Mesendoderm (in vitro differentiated cells): ENCODE measurements at regions not wholly inside any gene's neighbourhood (a gene's known extent, or its start where the extent isn't known, plus 50 kb on each side); places are given as distances from the start of the nearest gene placed in this dataset.

Experiments used
- DNase-seq: peaks from one replicate; pipeline ENCODE4 v3.0.0; 2013
- H2AK5ac ChIP-seq: 2 replicates; pipeline ENCODE4 v1.6.1; 2013; ENCODE audit warnings: low read length, inconsistent platforms
- H2BK120ac ChIP-seq: 2 replicates; pipeline ENCODE4 v1.6.1; 2013; ENCODE audit warnings: low read depth, mild to moderate bottlenecking, low read length, moderate library complexity, mixed read lengths
- H2BK15ac ChIP-seq: replicated peaks from 2 replicates; pipeline ENCODE4 v1.6.1; 2013; ENCODE audit warnings: low read depth, mild to moderate bottlenecking, moderate library complexity
- H2BK5ac ChIP-seq: 2 replicates; pipeline ENCODE4 v1.6.1; 2013; ENCODE audit warnings: low read length, inconsistent platforms
- H3K18ac ChIP-seq: 2 replicates; pipeline ENCODE4 v1.6.1; 2013; ENCODE audit warnings: mild to moderate bottlenecking, low read length, mixed read lengths
- H3K23ac ChIP-seq: one replicate; pipeline ENCODE4 v1.6.1; 2013; ENCODE audit warnings: low read length
- H3K27ac ChIP-seq: 2 replicates; pipeline ENCODE4 v1.5.1; 2013; ENCODE audit warnings: low read depth, mild to moderate bottlenecking, inconsistent platforms, low read length, moderate library complexity
- H3K27me3 ChIP-seq: 2 replicates; pipeline ENCODE4 v1.6.1; 2013; ENCODE audit warnings: low read length, control low read depth, mild to moderate bottlenecking, inconsistent platforms; ENCODE audit not compliant: insufficient read depth, poor library complexity
- H3K36me3 ChIP-seq: 2 replicates; pipeline ENCODE4 v1.6.1; 2013; ENCODE audit warnings: low read length, inconsistent platforms; ENCODE audit not compliant: control insufficient read depth, insufficient read depth
- H3K4ac ChIP-seq: one replicate; pipeline ENCODE4 v1.6.1; 2013; ENCODE audit warnings: low read depth, mild to moderate bottlenecking, low read length, moderate library complexity
- H3K4me1 ChIP-seq: 2 replicates; pipeline ENCODE4 v1.6.1; 2013; ENCODE audit warnings: low read depth, low read length, inconsistent platforms; ENCODE audit not compliant: control insufficient read depth
- H3K4me2 ChIP-seq: 2 replicates; pipeline ENCODE4 v1.6.1; 2013; ENCODE audit warnings: low read length
- H3K4me3 ChIP-seq: 2 replicates; pipeline ENCODE4 v1.5.1; 2013; ENCODE audit warnings: mild to moderate bottlenecking, low read length
- H3K56ac ChIP-seq: one replicate; pipeline ENCODE4 v1.6.1; 2013; ENCODE audit warnings: low read length
- H3K79me1 ChIP-seq: 2 replicates; pipeline ENCODE4 v1.6.1; 2013; ENCODE audit warnings: low read length, inconsistent platforms
- H3K79me2 ChIP-seq: 2 replicates; pipeline ENCODE4 v1.6.1; 2013; ENCODE audit warnings: mild to moderate bottlenecking, low read length; ENCODE audit not compliant: control insufficient read depth, insufficient read depth
- H3K9ac ChIP-seq: 2 replicates; pipeline ENCODE4 v1.6.1; 2013; ENCODE audit warnings: low read length, inconsistent platforms
- H4K5ac ChIP-seq: one replicate; pipeline ENCODE4 v1.6.1; 2013; ENCODE audit warnings: low read length
- H4K8ac ChIP-seq: one replicate; pipeline ENCODE4 v1.6.1; 2013; ENCODE audit warnings: low read depth, mild to moderate bottlenecking, control low read depth, low read length, moderate library complexity
- WGBS: extraction: QIAGEN DNeasy Blood & Tissue Kit; methylation state at CpG from one replicate; pipeline ENCODE4 v1.1.7; 2013; ENCODE audit warnings: low lambda C conversion rate, missing lambda C conversion rate; ENCODE audit not compliant: insufficient coverage; ENCODE audit errors: extremely low coverage; 5-methylcytosine and 5-hydroxymethylcytosine counted together

DNA sequence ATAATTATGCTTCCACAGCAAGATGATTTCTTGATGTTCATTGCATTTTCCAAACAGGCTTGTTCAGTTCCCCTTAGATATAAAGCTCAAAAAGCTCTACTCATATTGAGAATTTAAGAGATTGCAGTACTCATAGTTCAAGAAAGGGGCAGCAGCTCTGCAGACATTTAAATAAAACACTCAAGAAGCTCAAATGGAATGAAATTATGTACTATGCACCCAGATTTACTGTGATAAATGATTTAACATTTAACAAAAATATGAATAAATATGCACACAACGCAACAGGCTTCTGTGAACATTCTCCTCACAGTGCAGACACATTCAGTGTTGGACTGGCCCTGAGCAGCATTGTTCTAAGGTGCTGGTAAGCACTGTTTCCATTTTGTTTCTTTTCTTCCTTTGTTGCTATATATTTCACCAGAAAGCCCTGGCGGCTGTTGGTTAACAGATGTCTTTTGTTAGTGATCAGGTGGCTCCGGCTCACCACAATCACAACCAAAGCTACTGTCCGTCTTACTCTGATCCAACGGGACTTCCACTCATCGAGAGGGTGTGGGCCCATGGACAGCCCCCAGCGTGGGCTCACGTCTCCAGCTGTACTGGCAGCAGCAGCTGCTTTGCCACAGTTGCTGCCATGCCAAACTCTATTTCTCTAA, 1440.3 kb downstream of the NCAM2 start:
- Histone ChIP-seq H2BK120ac (no peak overlapping the region), H2BK5ac (no peak overlapping the region), H4K5ac (no peak overlapping the region), H3K4me1 (no peaks in the 10 kb centered on the region), H3K4me2 (no peak overlapping the region), H3K9ac (no peak overlapping the region), H2AK5ac (no peak overlapping the region), H3K56ac (no peak overlapping the region), H3K79me2 (no peaks in the 10 kb centered on the region), H4K8ac (no peak overlapping the region), H3K36me3 (no peaks in the 10 kb centered on the region), H3K79me1 (no peaks in the 10 kb centered on the region), H3K4ac (no peak overlapping the region), H3K23ac (no peak overlapping the region), H3K27me3 (no peaks in the 10 kb centered on the region), H3K4me3 (no peak overlapping the region), H3K27ac (no peak overlapping the region), H3K18ac (no peak overlapping the region), H2BK15ac (no peak overlapping the region)
- no peak for DNase-seq
- WGBS, result no CpG with 5 or more reads among the region's 8 CpGs

DNA sequence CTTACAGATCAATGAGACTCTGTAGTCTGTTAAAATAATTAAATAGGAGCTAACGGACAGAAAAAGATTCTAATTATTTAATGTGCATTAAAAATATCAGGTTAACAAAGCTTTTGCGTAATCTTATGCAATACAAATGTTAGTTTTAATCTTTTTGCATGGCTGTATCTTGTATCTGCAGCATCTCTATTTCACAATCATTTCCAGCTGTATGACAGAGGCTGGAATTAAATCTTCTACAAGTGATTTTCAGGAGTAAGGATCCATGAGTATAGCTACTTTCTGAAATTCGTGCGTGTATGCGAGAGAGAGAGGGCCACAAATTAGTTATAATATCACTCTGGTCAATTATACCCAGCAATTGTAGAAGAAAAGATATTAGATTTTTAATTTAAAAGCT, 1446.8 kb downstream of the NCAM2 start:
- H3K18ac ChIP-seq, result no peak overlapping the region
- H4K8ac ChIP-seq, result no peak overlapping the region
- no peaks in the 10 kb centered on the region for H3K79me2 ChIP-seq
- H3K4me1 ChIP-seq, result no peaks in the 10 kb centered on the region
- H3K36me3 ChIP-seq, result no peaks in the 10 kb centered on the region
- no CpG with 5 or more reads among the region's 5 CpGs for WGBS
- H3K4me2 ChIP-seq, result no peak overlapping the region
- H3K79me1 ChIP-seq, result no peaks in the 10 kb centered on the region
- no peak overlapping the region for H2AK5ac ChIP-seq
- H3K4me3 ChIP-seq, result no peak overlapping the region
- H3K4ac ChIP-seq, result no peak overlapping the region
- H3K9ac ChIP-seq, result no peak overlapping the region
- no peaks in the 10 kb centered on the region for H3K27me3 ChIP-seq
- H4K5ac ChIP-seq, result no peak overlapping the region
- no peak overlapping the region for H2BK120ac ChIP-seq
- no peak overlapping the region for H3K27ac ChIP-seq
- H2BK5ac ChIP-seq, result no peak overlapping the region
- no peak overlapping the region for H2BK15ac ChIP-seq
- no peak overlapping the region for H3K56ac ChIP-seq
- H3K23ac ChIP-seq, result no peak overlapping the region
- DNase-seq, result no peak

DNA sequence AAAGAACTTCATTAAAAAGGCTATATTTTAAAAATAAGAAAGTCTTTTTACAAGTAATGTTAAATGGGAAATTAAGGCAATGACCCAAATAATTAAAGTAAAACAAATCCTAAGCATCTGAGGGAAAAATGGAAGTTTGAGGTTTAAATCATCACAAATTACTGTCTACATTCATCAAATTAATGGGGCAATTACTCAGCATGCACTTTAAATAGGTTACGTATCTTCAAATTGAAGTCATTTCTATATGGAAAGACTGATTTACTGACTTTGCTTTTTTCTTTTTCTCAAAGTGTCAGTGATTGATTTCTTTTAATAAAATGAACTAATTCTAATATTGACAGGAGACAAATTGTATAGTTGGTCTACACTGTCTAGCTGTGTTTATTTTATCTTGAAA, 1452.3 kb downstream of the NCAM2 start:
- no peak overlapping the region for H3K4me3 ChIP-seq
- no peak overlapping the region for H4K5ac ChIP-seq
- H2BK15ac ChIP-seq, result no peak overlapping the region
- H3K9ac ChIP-seq, result no peak overlapping the region
- no peaks in the 10 kb centered on the region for H3K36me3 ChIP-seq
- H3K56ac ChIP-seq, result no peak overlapping the region
- H3K4ac ChIP-seq, result no peak overlapping the region
- H3K18ac ChIP-seq, result no peak overlapping the region
- no peak overlapping the region for H2AK5ac ChIP-seq
- H3K4me1 ChIP-seq, result no peaks in the 10 kb centered on the region
- no peaks in the 10 kb centered on the region for H3K27me3 ChIP-seq
- H2BK120ac ChIP-seq, result no peak overlapping the region
- H4K8ac ChIP-seq, result no peak overlapping the region
- H3K4me2 ChIP-seq, result no peak overlapping the region
- H3K27ac ChIP-seq, result no peak overlapping the region
- H3K79me1 ChIP-seq, result no peaks in the 10 kb centered on the region
- DNase-seq, result no peak
- H3K79me2 ChIP-seq, result no peaks in the 10 kb centered on the region
- no peak overlapping the region for H2BK5ac ChIP-seq
- no peak overlapping the region for H3K23ac ChIP-seq
- no CpG with 5 or more reads among the region's 1 CpG for WGBS

DNA sequence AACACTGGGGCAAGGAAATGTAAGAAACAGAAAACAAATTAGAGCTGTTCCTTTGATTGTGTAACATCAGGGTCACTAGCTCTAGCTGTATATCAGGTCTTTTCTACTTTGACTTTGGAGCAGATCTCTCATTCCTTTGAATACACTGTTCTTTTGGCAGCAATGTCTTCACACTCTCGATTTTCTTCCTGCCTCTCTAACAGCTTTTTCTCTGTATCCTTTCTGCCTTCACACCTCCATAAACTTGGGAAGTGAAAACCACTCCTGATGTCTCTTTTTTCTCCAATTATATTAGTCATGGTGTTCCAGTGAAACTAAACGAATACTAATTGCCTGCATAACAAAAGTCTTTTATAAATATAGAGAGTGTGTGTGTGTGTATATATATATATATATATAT, 1458.0 kb downstream of the NCAM2 start:
- no peak overlapping the region for H2BK15ac ChIP-seq
- H3K9ac ChIP-seq, result no peak overlapping the region
- H3K27me3 ChIP-seq, result no peaks in the 10 kb centered on the region
- no peak overlapping the region for H3K27ac ChIP-seq
- no peak overlapping the region for H2BK120ac ChIP-seq
- no peaks in the 10 kb centered on the region for H3K36me3 ChIP-seq
- H3K4ac ChIP-seq, result no peak overlapping the region
- H3K56ac ChIP-seq, result no peak overlapping the region
- no peak overlapping the region for H2AK5ac ChIP-seq
- H3K4me3 ChIP-seq, result no peak overlapping the region
- WGBS, result no CpG with 5 or more reads among the region's 2 CpGs
- no peak overlapping the region for H3K4me2 ChIP-seq
- no peaks in the 10 kb centered on the region for H3K4me1 ChIP-seq
- no peak overlapping the region for H4K5ac ChIP-seq
- H4K8ac ChIP-seq, result no peak overlapping the region
- H2BK5ac ChIP-seq, result no peak overlapping the region
- no peaks in the 10 kb centered on the region for H3K79me2 ChIP-seq
- no peak overlapping the region for H3K23ac ChIP-seq
- H3K79me1 ChIP-seq, result no peaks in the 10 kb centered on the region
- DNase-seq, result no peak
- H3K18ac ChIP-seq, result no peak overlapping the region

DNA sequence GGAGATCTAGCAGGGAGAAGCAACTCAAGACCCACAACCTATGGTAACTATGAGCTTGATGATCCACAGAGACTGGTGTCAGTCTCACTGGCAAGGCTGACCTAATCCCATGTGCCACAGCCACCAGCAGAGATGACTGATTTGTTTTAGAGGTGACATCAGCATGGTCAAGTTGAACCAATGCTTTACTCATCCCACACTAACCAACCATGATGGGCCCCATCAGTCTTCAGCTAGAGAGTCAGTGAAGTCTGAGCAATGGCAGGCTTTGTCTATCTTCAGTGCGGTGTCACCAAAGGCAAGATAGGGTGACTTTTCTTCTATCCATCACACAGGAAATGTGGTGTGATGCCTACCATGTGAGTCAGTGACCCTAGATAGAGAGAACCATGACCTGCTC, 1470.7 kb downstream of the NCAM2 start:
- H3K4me1 ChIP-seq, result no peaks in the 10 kb centered on the region
- H2BK15ac ChIP-seq, result no peak overlapping the region
- no peak overlapping the region for H3K23ac ChIP-seq
- no peak overlapping the region for H4K8ac ChIP-seq
- no peak overlapping the region for H3K9ac ChIP-seq
- no peaks in the 10 kb centered on the region for H3K79me1 ChIP-seq
- H2BK5ac ChIP-seq, result no peak overlapping the region
- no peak overlapping the region for H3K18ac ChIP-seq
- WGBS, result no CpG with 5 or more reads among the region's 1 CpG
- no peak for DNase-seq
- no peaks in the 10 kb centered on the region for H3K36me3 ChIP-seq
- H3K4me2 ChIP-seq, result no peak overlapping the region
- no peak overlapping the region for H3K27ac ChIP-seq
- no peak overlapping the region for H3K56ac ChIP-seq
- no peak overlapping the region for H3K4me3 ChIP-seq
- H4K5ac ChIP-seq, result no peak overlapping the region
- no peaks in the 10 kb centered on the region for H3K27me3 ChIP-seq
- H3K79me2 ChIP-seq, result no peaks in the 10 kb centered on the region
- no peak overlapping the region for H2BK120ac ChIP-seq
- H2AK5ac ChIP-seq, result no peak overlapping the region
- H3K4ac ChIP-seq, result no peak overlapping the region

DNA sequence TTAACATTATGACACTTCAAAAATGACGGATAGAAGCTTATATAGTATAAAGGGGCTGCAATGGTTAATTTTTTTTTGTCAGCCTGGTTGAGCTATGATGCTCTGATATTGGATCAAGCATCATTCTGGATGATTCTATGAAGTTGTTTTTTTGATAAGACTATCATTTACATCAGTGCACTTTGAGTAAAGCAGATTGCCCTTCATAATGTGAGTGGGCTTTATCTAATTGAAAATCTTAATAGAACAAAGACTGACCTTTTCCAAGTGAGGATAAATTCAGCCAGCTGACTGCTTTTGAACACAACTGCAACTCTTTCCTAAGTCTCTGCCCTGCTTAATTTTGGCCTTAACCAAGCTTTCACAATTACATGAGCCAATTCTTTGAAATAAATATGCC, 1476.2 kb downstream of the NCAM2 start:
- no peak overlapping the region for H3K4me3 ChIP-seq
- no peak overlapping the region for H3K23ac ChIP-seq
- H3K18ac ChIP-seq, result no peak overlapping the region
- no peak overlapping the region for H2BK5ac ChIP-seq
- H4K5ac ChIP-seq, result no peak overlapping the region
- H3K79me1 ChIP-seq, result no peaks in the 10 kb centered on the region
- H3K27ac ChIP-seq, result no peak overlapping the region
- H3K56ac ChIP-seq, result no peak overlapping the region
- no peak overlapping the region for H2AK5ac ChIP-seq
- H3K27me3 ChIP-seq, result no peaks in the 10 kb centered on the region
- H3K36me3 ChIP-seq, result no peaks in the 10 kb centered on the region
- no peaks in the 10 kb centered on the region for H3K79me2 ChIP-seq
- no peak overlapping the region for H2BK15ac ChIP-seq
- H4K8ac ChIP-seq, result no peak overlapping the region
- H3K9ac ChIP-seq, result no peak overlapping the region
- WGBS, result no CpG with 5 or more reads among the region's 1 CpG
- no peaks in the 10 kb centered on the region for H3K4me1 ChIP-seq
- no peak for DNase-seq
- H3K4me2 ChIP-seq, result no peak overlapping the region
- H3K4ac ChIP-seq, result no peak overlapping the region
- H2BK120ac ChIP-seq, result no peak overlapping the region
